ENCODE measurements at regions not wholly inside any gene's neighbourhood (a gene's known extent, or its start where the extent isn't known, plus 50 kb on each side); places are given as distances from the start of the nearest gene placed in this dataset.

DNA sequence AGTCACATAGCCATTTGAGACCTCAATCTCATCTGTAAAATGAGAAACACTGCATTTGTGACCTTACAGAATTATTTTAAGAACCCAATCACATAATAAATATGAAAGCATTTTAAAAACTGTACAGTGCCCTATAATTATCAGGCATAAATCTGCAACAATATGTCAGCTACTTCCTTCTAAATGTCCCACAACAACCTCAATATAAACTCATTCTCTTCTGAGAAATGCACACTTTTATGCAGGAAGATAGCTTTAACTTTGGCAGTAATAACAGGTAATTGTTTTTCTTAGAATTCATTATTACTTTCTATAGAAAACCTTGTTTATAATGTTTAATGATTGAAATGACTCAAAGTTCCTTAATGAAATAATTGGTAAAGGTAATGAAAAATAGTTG, 400.7 kb upstream of the AGTR1 start:
- H3K14ac ChIP-seq (replicated peaks; ENCODE audit: low read depth, low read length), result no peak overlapping the region

More for the DNA sequence above, 400.7 kb upstream of the AGTR1 start:
- TF ChIP-seq USF2 (IDR thresholded peaks at IDR 0.05; ENCODE audit: low read depth, low read length) (no peak), MAZ (IDR thresholded peaks at IDR 0.05; ENCODE audit: borderline replicate concordance, low read depth, low read length) (no peak), SMC3 (IDR thresholded peaks at IDR 0.05; ENCODE audit: low read depth, low read length) (no peak), POLR2A (IDR thresholded peaks at IDR 0.05; ENCODE audit: low read depth, low read length) (no peak), RFX5 (IDR thresholded peaks at IDR 0.05; ENCODE audit: low read depth, low read length) (no peak), BHLHE40 (IDR thresholded peaks at IDR 0.05; ENCODE audit: low read depth, low read length) (no peak), MAFK (IDR thresholded peaks at IDR 0.05; ENCODE audit: low read depth, low read length) (no peak), CEBPB (IDR thresholded peaks at IDR 0.05; ENCODE audit: low read depth, low read length) (no peak), CHD1 (IDR thresholded peaks at IDR 0.05; ENCODE audit: low read depth, low read length) (no peak), FOS (IDR thresholded peaks at IDR 0.05; ENCODE audit: low read depth, low read length) (no peak), MXI1 (IDR thresholded peaks at IDR 0.05; ENCODE audit: borderline replicate concordance, low read depth, low read length) (no peak), RCOR1 (IDR thresholded peaks at IDR 0.05; ENCODE audit: insufficient replicate concordance, low read length) (no peak), RAD21 (IDR thresholded peaks at IDR 0.05; ENCODE audit: low read length) (no peak)
- TF ChIP-seq, protein P1, sequence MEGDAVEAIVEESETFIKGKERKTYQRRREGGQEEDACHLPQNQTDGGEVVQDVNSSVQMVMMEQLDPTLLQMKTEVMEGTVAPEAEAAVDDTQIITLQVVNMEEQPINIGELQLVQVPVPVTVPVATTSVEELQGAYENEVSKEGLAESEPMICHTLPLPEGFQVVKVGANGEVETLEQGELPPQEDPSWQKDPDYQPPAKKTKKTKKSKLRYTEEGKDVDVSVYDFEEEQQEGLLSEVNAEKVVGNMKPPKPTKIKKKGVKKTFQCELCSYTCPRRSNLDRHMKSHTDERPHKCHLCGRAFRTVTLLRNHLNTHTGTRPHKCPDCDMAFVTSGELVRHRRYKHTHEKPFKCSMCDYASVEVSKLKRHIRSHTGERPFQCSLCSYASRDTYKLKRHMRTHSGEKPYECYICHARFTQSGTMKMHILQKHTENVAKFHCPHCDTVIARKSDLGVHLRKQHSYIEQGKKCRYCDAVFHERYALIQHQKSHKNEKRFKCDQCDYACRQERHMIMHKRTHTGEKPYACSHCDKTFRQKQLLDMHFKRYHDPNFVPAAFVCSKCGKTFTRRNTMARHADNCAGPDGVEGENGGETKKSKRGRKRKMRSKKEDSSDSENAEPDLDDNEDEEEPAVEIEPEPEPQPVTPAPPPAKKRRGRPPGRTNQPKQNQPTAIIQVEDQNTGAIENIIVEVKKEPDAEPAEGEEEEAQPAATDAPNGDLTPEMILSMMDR (conservative IDR thresholded peaks at IDR 0.05; ENCODE audit: low read depth, low read length), result no peak
- Histone ChIP-seq H3K56ac (ENCODE audit: extremely low read depth, insufficient read depth, low read length) (no peak overlapping the region), H3K27ac (ENCODE audit: insufficient read depth, low read length) (no peak overlapping the region), H2AK9ac (replicated peaks; ENCODE audit: low read depth, low read length, poor library complexity) (no peak overlapping the region), H3K4ac (ENCODE audit: low read depth, low read length) (no peak overlapping the region), H2BK20ac (ENCODE audit: low read depth, low read length) (no peak overlapping the region), H3K79me1 (ENCODE audit: low read depth in 1 of 2, low read length in 2 of 2) (no peaks in the 10 kb centered on the region), H3K23ac (ENCODE audit: low read depth, low read length) (no peak overlapping the region), H4K5ac (ENCODE audit: low read depth, low read length) (no peak overlapping the region), H3K9me3 (ENCODE audit: control insufficient read depth, insufficient read depth, low read length) (no peaks in the 10 kb centered on the region), H2AFZ (replicated peaks; ENCODE audit: low read length, poor library complexity) (no peak overlapping the region), H2BK120ac (ENCODE audit: low read depth, low read length) (no peak overlapping the region), H3K18ac (ENCODE audit: low read depth, low read length) (no peak overlapping the region), H3K4me3 (ENCODE audit: insufficient read depth, low read depth, low read length) (no peak overlapping the region), H4K20me1 (ENCODE audit: insufficient read depth, low read length) (no peaks in the 10 kb centered on the region), H3K4me1 (ENCODE audit: control insufficient read depth, insufficient read depth, low read length) (no peaks in the 10 kb centered on the region), H3K27me3 (ENCODE audit: control insufficient read depth, insufficient read depth, low read length) (no peaks in the 10 kb centered on the region), H4K91ac (ENCODE audit: insufficient read depth, low read depth, low read length) (no peak overlapping the region), H2BK15ac (ENCODE audit: low read depth, low read length) (no peak overlapping the region), H3K9ac (ENCODE audit: low read depth, low read length) (no peak overlapping the region), H2BK5ac (ENCODE audit: low read depth, low read length, poor library complexity, severe bottlenecking) (no peak overlapping the region), H3K36me3 (ENCODE audit: control insufficient read depth, insufficient read depth, low read length) (no peaks in the 10 kb centered on the region), H2AK5ac (ENCODE audit: low read depth, low read length) (no peak overlapping the region), H3K4me2 (ENCODE audit: low read depth, low read length) (no peak overlapping the region), H3K9me1 (ENCODE audit: insufficient read depth, low read length) (no peaks in the 10 kb centered on the region), H4K8ac (ENCODE audit: low read depth in 2 of 2, low read length in 2 of 2) (no peak overlapping the region)
- ChIA-PET POLR2A (ENCODE audit: unreplicated experiment) (no interaction called here), CTCF (no interaction called here)
- in situ Hi-C loops (cut with MboI; ENCODE audit: low sequenced_read_pairs), result no loop called here
- no peak for ATAC-seq (ENCODE audit: low read depth)
- dilution Hi-C loops (cut with HindIII; ENCODE audit: low sequenced_read_pairs, unreplicated experiment), result no loop called here
- intact Hi-C loops (cut with micrococcal nuclease), result no loop called here
- no TSS peak for BruUV-seq (replicated peaks)
- DNase-seq, result no peak

All from IMR-90 (cell line).